HepG2 (cell line): ENCODE measurements at regions not wholly inside any gene's neighbourhood (a gene's known extent, or its start where the extent isn't known, plus 50 kb on each side); places are given as distances from the start of the nearest gene placed in this dataset.

Source experiments
- CBX1 ChIP-seq: IDR thresholded peaks from one replicate; pipeline ENCODE4 v1.6.1; 2016; ENCODE audit warnings: antibody characterized with exemption, low read depth
- CREM ChIP-seq, 2 experiments: sonication (generic) in 1 of 2; formaldehyde crosslinking in 1 of 2; IDR thresholded peaks; 2 replicates each; pipeline versions ENCODE4 v1.4.0 to v1.6.1; 2016 to 2020; ENCODE audit warnings: antibody characterized with exemption in 1 of 2, mild to moderate bottlenecking in 1 of 2, missing genetic modification reagents in 1 of 2
- CTCF ChIP-seq: sonication (generic); formaldehyde crosslinking; IDR thresholded peaks from 2 replicates; pipeline ENCODE4 v1.5.0; 2020; ENCODE audit warnings: mild to moderate bottlenecking, missing genetic modification reagents, moderate library complexity
- GABPA ChIP-seq, 2 experiments: IDR thresholded peaks; 2 replicates each; pipeline ENCODE4 v1.6.1; 2011 to 2016; ENCODE audit warnings: low read depth in 2 of 2, low read length in 1 of 2, missing biosample characterization in 1 of 2, missing genetic modification characterization in 1 of 2
- MZF1 ChIP-seq: sonication (generic); formaldehyde crosslinking; IDR thresholded peaks from 2 replicates; pipeline ENCODE4 v1.8.1; 2023; ENCODE audit warnings: mild to moderate bottlenecking, missing genetic modification reagents, borderline replicate concordance
- NCOR1 ChIP-seq: fragments of 200-600 bp; sonication (generic); IDR thresholded peaks from 2 replicates; pipeline ENCODE4 v1.7.0; 2017; ENCODE audit warnings: antibody characterized with exemption, low read length, borderline replicate concordance
- SP4 ChIP-seq: sonication (generic); formaldehyde crosslinking; IDR thresholded peaks from 2 replicates; pipeline ENCODE4 v1.8.1; 2023; ENCODE audit warnings: mild to moderate bottlenecking, missing genetic modification reagents
- TCF7L2 ChIP-seq: IDR thresholded peaks from 2 replicates; pipeline ENCODE4 v1.6.1; 2011; ENCODE audit warnings: mild to moderate bottlenecking, low read depth, low read length, moderate library complexity
- USF2 ChIP-seq, 2 experiments: sonication (generic) in 1 of 2; formaldehyde crosslinking in 1 of 2; IDR thresholded peaks; 2 replicates each; pipeline versions ENCODE4 v1.5.1 to v1.6.1; 2011 to 2020; ENCODE audit warnings: borderline replicate concordance in 1 of 2, low read depth in 1 of 2, low read length in 1 of 2, mild to moderate bottlenecking in 1 of 2, missing genetic modification reagents in 1 of 2, moderate library complexity in 1 of 2
- ZNF407 ChIP-seq: sonication (generic); formaldehyde crosslinking; IDR thresholded peaks from one replicate; pipeline ENCODE4 v1.5.1; 2020; ENCODE audit warnings: mild to moderate bottlenecking, missing genetic modification reagents; ENCODE audit errors: not compliant biosample characterization

- TF ChIP-seq USF2 (IDR thresholded peaks at IDR 0.05; ENCODE audit: low read depth, low read length) (no peak), USF2 (CRISPR knock-in tag; IDR thresholded peaks at IDR 0.05; ENCODE audit: borderline replicate concordance) (no peak), TCF7L2 (no peak), CTCF (CRISPR knock-in tag) (no peak), MZF1 (no peak), CREM (IDR thresholded peaks at IDR 0.05) (no peak), CREM (CRISPR knock-in tag; IDR thresholded peaks at IDR 0.05) (no peak), CBX1 (no peak), SP4 (CRISPR knock-in tag) (no peak), NCOR1 (no peak), GABPA (IDR thresholded peaks at IDR 0.05; ENCODE audit: low read depth, low read length) (no peak), GABPA (CRISPR knock-in tag; IDR thresholded peaks at IDR 0.05; ENCODE audit: low read depth) (no peak), ZNF407 (CRISPR knock-in tag) (no peak)
Observed at GRCh38 chr2:42861321-42861720, 68.9 kb upstream of the HAAO start.
